HG03060 (cell line): ENCODE measurements at regions not wholly inside any gene's neighbourhood (a gene's known extent, or its start where the extent isn't known, plus 50 kb on each side); places are given as distances from the start of the nearest gene placed in this dataset.

Source experiments
- ATAC-seq: cut with Tn5 transposase; IDR thresholded peaks from one replicate; pipeline ENCODE4 v1.9.1; 2021; ENCODE audit warnings: low read depth, moderate number of reproducible peaks; ENCODE audit not compliant: unreplicated experiment

DNA sequence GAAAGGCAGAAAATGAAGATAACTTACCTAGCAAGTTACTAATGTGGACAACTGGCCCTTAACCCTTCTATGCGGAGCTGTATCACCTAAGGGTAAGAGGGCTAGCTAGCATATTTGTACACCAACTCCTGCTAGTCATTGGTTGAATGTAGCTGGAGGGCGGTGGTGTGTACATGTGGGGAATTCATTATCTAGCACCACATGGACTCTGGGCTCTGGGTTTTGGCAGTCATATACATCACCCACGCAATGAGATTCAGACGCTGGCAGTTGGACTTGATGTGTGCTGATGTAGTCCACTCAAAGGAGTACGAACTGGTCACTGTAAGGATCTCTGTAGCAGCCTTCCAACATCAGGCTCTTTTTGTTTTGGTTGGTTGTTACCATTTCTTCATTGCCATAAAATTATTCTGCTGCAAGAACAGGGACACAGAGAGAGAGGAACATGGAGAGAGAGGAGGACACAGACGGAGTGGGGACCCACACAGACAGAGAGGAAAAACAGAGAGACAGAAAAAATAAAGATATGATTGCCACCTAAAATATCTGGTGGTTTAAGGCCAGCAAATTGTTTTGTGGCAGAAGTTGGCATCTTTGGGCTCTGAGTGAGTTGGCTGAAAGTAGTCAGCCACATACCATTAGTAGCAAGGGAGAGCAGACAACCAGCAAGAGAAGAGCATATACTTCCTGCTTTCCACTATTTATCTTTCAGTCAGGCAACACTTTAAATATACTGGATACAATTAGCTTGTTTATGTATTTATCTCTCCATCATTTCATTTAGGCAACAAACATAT, 76.7 kb upstream of the MTPN start:
- ATAC-seq, result no peak

DNA sequence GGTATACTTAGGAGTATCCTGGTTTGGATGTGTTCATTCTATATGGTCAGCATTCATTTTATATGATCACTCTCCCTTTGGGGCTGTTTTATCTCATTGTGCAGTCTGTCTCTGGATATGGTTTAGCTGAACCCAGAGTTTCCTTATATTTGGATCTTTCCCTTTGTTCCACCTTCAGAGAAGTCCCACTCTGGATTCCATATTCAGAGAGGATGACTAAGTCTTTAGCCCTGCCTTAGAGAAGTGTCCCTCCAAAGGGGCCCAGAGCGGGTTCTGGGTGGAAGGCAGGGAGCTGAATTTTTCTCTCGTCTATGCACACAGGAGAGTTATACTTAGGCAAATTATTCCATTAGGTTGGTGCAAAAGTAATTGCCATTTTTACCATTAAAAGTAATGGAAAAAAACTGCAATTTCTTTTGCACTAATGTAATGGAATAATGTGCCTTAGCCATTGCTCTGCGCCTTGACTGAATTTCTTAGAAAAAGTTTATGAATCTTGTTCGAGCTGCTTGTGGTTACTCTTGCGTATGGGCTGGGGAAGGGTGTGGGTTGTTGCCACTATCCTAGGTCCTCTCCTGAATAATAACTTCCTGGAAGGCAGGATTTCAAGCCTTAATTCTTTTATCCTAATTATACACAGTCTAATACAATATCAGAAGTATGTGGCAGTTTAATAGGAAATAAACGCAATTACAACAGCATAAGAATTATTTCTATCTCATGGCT, 74.2 kb upstream of the MTPN start:
- no peak for ATAC-seq

DNA sequence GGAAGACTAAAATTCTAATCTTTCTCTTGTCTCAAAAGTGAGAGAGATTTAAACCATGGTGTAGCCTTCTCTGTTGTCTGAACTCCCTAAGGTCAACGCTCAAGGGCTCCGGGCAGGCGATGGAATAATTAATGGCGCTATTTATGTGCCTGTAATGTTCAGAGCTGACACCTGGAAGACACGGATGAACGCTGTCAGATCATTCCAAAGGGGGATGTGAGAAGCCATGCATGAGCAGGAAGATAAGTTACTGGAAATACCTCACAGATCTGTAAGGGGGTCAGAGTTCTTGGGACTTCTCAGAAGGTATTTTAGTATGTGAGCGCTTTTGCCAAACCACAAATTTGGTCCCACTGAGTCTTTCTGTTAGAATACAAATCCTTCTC, 73.3 kb upstream of the MTPN start:
- no peak for ATAC-seq

DNA sequence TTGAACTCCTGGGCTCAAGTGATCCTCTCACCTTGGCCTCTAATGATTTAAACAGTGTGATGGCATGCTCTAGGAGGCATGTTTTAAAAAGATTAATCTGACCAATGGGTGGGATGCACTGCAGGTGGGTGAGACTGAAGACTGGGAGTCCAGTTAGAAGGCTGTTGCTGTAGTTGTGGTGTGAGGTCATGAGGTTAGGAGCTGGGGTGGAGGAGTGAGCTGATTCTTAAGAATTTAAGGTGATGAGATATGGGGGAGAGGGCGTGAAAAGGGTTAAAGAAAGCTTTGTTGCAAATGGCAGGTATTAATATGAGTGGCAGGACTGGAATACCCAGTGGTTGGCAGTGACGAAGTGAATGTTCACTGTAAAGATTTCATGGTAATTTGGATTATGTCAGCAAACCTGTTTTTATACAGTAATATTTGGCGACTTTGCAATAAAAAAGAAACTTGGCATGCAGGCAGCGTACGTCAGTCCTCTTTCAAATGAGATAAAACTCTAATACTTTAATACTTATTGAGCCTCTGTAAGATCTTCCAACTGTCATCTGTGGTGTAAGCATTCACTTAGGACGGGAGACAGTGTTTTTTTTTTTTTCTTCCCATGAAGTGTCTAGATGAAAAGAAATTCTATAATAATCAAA, 72.8 kb upstream of the MTPN start:
- no peak for ATAC-seq

DNA sequence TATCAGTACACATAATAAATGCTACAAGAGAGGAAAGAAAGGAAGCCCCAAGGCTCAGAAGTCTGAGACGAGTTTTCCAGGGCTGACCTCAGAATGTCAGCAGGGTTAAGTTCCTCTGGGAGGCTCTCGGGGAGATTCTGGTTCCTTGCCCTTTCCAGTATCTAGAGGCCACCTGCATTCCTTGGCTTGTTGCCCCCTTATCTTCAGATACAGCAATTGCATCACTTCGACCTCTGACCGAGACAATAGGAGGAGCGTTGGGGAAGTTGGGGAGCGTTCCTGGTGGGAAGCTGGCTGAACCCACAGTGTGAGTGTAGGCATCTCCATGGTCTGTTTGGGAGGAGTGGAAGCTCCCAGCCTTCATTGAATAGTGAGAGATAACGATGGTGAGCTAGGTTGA, 72.0 kb upstream of the MTPN start:
- no peak for ATAC-seq

DNA sequence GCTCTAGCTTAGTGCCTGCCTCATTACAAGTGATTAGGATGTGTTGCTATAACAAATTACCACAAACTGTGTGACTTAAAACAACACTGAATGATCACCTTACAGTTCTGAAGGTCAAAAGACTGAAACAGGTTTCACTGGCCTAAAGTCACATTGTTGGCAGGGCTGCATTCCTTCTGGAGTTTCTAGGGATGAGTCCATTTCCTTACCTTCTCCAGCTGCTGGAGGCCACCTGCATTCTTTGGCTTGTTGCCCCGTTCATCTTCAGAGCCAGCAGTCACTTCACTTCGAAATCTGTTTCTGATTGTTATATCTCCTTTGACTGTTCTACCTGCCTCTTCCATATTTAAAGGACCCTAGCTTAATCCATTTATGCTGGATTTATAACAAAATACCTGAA, 69.4 kb upstream of the MTPN start:
- no peak for ATAC-seq

DNA sequence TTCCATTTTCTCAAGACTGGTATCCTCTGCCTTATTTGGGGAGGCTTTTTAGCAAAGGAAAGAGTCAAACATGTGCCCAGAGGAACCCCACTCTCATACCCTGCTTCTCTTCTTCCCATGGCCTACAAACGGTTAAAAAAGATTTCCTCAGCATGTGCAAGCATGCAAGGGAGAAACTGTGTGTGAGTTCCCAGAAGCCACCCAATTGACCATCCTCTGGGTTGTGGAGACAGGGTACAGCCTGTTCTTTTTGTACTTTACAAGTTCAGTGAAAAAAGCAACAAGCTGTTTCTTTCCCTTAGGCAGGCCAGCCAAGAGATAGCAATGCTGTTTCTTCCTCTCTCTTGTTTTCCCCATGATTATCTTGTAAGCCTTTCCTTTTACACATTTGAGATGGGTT, 68.8 kb upstream of the MTPN start:
- ATAC-seq, result no peak

DNA sequence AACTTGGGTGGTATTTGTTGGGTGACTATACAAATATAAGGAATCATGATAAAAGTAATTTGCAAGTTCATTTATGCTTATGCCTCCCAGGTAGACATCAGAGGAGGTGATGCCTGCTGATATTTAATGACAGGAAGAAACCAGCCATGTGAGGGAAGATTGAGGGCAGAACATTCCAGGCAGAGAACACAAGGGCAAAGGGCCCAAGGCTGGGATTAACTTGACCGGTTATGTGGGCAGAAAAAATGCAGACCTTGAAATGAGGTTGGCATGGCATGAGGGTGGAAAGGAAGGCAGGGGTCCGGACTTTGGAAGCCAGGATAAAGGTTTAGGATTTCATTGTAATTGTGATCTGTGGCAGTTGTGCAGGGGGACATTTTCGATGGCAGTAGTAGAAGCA, 68.0 kb upstream of the MTPN start:
- no peak for ATAC-seq

DNA sequence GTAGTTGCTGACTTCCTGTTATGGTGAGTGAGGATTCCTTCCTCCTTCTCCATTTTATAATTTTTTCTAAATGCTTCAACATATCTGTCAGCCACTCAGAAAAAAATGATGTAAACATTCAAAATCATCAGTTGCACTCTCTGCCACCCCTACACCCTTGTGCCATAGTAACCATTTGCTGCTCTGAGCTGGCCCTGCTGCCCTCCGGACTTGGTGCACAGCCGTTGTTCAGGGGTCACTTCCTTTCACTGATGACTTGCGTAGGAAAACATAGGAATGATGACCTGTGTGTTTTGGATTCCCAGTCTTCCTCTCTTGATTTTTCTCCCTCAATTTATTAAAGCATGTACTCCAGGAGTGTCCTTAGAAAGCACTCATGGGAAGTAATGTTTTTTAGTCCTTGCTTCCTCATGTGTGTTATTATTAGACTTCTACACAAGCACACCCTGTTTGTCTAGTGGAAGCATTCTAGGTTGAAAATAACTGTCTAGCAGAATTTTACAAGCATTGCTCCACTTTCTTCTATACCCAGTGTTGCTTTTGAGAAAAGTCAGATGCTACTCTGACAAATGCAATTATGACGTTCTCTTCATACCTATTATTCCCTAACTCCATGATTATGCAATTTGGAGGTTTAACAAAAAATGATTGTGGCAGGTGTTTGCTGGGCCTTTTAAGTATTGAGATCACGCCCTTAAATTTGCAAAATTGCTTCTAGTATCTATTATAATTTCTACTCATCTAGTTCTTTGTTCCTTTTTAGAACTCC, 62.6 kb upstream of the MTPN start:
- ATAC-seq, result no peak

DNA sequence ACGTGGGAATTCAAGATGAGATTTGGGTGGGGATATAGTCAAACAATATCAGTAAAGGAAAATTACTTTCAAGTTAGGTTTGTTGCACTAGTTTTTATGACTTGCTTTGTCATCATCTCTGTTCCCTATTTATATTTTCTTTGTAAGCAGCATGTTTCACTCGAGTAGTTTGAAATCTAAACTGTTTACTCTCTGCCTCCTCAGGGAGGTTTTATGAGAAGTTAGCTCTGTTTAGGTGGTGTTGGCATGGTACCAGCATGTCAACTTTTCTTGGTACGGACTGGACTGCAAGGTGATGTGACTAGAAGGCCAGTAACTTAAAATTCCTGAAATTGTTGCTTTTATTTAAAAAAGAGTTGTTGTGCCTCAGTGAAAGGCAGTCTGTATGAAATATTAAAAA, 59.2 kb upstream of the MTPN start:
- ATAC-seq, result no peak

DNA sequence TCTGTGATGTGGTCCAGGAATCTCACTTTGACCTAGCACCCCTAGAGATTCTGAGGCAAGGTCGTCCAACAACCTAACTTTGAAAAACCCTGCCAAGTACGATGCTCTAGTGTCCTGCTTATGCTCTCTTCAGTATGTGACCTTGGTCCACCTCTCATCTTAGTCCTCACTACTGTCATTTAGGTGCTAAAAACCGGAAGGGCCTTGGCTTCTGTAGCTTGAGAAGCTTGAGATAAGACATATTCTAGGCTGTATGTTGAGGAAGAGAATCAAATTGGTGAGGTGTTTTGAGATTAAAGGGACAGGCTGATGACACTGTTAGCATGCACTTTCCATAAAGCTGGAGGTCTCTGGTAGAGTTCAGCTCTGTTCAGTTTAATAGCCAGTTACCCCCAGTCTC, 57.0 kb upstream of the MTPN start:
- no peak for ATAC-seq

DNA sequence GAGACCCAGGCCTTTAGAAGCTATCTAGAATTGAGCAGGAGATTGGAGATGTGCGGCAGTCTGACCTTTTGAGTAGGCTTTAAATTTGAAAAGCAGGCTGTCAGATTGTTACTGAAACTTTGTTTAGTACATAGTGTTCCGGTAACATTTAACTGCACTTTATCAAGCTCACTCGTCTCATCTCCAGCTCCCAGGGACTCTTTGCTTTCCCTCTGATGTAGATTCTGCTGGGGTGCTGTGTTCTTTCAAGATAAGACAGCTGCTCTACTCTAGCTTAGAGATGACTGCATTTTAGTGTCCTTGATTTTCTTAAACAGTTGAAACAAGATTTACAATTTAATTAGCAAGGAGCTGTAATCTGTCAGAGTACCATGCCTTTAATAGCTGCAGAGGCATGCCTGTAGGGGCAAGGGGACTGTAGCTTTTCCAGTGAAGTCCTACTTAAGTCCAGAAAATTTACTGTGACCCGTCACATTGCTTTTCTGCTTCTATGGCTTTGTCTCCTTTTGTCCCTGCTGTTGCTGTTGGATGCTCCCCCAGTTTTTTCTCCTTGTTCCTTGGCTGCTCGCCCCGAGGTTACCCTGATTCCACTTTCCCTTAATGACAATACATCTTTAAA, 56.4 kb upstream of the MTPN start:
- ATAC-seq, result no peak

DNA sequence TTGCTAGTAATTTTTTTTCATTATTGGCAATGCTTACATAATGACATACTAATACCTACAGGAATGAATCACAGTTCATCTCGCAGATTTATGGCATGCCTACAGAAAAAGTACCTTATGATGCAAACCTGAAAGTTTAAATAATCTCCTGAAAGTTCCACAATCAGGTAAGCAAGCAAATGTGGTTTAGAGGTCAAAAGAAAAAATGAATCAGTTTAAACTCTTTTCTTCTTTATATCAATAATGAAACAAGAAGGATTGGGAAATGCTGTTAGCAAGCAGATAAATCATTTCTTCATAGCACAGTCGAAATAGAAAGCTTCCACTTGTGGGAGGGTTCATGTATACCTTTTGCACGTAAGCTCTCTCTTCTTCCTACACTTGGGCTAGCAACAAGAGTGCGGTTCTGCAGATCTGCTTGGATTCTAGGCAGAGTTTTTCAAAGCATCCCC, 53.7 kb upstream of the MTPN start:
- peak; percentile 84 for ATAC-seq

DNA sequence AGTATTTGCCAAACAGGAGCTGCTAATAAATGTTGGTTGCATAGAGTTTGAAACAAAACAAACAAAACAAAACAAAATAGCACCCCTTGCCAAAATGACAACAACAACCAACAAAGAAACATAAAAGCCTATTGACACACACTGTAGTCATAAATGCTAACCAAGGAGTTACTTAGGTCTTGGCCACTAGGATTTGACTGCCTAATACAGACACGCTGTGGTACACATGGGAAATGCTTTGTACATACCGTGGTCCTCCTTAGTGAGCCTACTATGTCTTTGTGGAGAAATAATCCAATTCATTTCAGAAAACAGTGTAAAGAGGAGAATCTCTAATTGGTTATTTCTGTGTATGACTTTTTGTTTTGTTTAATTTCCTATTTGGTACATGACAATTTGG, 53.2 kb upstream of the MTPN start:
- no peak for ATAC-seq

DNA sequence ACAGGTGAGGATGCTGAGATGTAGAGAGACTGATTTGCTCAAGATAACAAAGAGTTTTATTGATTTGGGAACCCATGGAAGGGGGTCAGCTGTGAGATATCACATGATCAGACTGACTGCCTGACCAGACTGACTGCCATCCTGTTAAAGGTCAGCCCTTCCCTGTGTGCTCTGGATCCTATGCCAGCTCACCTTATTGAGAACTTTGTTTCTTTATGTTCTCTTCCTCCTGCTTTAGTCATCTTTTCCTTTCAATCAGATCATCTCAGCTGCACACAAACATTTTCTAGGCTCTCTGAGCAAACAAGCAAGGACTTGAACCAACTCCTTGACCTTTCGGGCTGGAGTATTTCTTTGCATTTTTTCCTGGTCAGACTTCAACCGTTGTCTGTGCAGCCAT, 50.0 kb upstream of the MTPN start:
- no peak for ATAC-seq
